HG03460 (cell line): ENCODE measurements at regions not wholly inside any gene's neighbourhood (a gene's known extent, or its start where the extent isn't known, plus 50 kb on each side); places are given as distances from the start of the nearest gene placed in this dataset.

Experiments used
- ATAC-seq: cut with Tn5 transposase; IDR thresholded peaks from one replicate; pipeline ENCODE4 v1.9.1; 2021; ENCODE audit not compliant: unreplicated experiment

DNA sequence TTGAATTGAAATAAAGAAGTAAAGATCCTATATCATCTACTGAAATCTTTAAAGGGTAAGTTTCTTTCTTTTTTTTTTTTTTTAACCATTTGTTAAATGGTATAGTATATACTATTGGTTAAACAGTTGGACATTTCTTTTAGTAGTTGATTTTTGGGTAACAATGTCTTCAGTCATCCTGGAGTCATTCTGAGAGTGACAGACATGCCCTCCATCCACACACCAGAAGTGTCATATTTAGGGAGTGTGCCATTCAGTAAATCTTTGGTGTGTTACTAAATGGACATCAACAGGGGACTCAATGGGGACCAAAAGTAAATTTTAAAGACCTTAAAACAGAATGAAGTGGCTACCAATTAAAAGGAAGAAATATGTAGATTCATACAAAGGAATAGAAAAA, 50.8 kb upstream of the SLC39A10 start:
- no peak for ATAC-seq

DNA sequence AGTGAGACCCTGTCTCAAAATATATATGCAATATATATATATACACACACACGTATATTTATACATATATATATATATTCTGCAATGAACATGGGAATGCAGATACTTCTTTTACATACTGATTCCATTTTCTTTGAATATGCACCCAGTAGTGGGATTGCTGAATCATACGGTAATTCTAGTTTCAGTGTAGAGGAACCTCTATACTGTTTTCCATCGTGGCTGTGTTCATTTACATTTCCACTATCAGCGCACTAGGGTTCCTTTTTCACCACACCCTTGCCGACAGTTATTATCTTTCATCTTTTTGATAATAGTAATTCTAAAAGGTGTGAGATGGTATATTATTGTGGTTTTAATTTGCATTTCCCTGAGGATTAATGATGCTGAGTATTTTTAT, 52.3 kb upstream of the SLC39A10 start:
- ATAC-seq = no peak

DNA sequence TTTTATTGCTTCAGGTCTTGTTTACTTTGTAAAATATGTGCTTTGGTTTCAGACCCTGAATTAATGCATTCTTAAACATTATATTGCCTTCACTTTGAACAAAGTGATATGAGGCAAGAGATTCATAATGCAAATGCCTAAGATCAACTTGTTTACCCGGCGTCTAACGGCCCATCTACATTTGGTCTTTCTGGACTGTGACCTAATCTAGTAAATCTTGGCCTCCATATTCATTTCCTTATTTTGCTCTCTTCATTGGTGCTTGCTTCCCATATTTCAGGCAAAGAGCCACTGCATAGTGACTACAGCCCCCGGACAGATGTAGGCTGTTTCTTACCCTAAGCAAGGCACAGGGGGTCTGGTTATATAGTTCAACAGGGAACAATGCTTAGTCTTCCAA, 53.0 kb upstream of the SLC39A10 start:
- ATAC-seq = no peak

DNA sequence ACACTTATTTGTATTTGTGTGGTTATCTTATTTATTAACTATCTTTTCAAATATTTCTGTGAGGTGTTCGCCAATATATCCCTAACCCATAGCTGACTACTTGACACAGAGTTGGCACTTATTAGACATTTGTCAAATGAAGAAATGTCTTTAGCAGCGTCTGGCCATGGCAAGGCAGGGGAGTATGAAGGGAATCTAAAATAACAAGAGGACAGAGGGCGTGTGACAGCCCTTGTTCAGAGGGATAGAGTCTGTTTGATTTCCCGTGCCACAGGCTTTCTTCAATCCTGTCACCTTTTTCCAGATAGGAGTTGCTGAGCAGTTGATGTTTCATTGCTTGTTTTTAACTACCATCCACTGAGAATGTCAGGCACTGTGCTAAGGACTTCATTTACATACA, 53.6 kb upstream of the SLC39A10 start:
- ATAC-seq = no peak

DNA sequence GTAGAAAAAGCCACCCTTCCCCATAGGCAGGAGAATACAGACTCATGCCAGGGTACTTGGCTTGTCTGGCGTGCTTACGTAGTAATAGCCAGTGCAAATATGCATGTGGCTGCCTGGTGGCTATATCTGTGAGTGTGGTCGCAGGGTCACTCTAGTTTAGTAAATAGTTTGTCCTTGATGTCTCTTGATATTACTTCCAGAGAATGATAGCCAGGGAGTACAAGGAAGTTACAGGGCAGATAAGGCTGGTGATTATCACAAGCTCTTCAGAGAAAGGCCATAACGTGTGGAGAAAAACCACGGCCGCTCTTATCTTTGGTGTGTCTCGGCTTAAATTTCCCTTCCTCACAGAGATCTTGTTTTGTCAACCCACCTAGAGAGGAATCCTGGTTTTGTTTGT, 54.3 kb upstream of the SLC39A10 start:
- ATAC-seq = no peak

DNA sequence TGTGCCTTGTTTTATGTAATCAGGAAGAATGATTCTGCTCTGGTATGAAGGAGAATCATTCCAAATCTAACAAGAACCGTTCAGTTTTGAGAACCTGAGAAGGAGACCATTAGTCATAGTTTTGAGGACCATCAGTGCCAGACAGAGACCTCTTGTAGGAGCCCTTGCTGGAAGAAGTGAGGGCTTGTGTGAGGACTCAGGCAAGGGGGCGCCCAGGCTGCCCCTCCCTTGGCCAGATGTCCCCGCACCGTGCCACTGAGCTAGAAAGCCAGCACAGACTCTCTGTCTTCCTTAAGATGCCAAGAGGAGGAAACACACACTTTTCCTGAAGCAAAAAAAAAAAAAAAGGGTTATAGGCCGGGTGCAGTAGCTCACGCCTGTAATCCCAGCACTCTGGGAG, 55.7 kb upstream of the SLC39A10 start:
- no peak for ATAC-seq

DNA sequence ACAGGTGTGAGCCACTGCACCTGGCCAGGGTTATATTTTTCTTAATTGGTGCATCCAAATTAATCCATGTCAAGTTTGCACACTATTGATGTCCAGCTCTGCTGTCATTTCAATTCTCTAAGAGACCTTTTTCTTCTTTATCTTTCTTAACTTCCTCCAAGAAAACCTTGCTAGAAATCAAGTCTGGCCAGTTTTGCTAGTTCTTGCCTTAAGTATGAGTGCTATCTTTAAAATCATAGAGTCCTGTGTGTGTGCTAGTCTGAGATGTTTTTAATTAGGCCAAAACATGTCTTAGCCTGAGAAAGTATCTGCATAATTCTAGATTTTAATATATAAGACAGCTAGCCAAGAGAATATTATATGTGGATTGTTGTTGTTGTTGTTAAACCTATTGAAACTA, 56.2 kb upstream of the SLC39A10 start:
- no peak for ATAC-seq

DNA sequence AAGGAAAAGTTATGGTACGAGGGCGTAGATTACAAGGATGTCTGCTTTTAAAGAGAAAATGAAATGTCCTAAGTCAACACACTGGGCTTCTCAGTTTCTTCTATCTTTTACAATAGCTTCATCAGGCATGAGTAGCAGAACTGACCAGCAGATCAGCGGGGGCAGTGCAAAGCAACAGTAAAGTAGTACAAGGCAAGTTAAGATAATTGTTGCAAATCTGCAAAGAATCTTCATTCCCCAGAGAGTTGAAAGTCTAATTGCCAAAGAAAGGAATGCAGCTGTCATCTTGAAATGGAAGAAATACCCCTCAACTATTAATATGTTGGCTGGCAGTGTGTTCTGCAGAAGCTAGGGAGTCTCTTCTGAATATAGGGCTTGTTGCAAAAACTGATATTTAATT, 60.2 kb upstream of the SLC39A10 start:
- ATAC-seq = no peak

DNA sequence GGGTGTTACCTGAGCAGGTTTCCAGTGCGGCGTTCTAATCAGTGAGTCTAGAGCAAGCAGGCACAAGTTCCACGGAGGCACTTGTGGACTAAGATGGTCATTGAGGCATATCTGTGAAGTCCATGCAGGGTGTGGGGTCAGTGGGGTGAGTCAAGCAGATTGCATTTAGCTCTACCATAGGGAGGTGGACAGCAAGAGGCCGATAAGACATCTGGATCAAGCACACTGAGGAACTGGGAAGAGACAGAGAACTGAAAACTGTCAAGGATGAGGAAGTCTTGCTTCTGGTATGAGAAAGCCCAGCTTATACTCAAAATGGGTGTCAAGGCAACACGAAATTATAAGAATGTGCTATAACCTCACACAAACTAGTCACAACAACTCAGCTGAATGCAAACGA, 61.2 kb upstream of the SLC39A10 start:
- ATAC-seq = no peak

DNA sequence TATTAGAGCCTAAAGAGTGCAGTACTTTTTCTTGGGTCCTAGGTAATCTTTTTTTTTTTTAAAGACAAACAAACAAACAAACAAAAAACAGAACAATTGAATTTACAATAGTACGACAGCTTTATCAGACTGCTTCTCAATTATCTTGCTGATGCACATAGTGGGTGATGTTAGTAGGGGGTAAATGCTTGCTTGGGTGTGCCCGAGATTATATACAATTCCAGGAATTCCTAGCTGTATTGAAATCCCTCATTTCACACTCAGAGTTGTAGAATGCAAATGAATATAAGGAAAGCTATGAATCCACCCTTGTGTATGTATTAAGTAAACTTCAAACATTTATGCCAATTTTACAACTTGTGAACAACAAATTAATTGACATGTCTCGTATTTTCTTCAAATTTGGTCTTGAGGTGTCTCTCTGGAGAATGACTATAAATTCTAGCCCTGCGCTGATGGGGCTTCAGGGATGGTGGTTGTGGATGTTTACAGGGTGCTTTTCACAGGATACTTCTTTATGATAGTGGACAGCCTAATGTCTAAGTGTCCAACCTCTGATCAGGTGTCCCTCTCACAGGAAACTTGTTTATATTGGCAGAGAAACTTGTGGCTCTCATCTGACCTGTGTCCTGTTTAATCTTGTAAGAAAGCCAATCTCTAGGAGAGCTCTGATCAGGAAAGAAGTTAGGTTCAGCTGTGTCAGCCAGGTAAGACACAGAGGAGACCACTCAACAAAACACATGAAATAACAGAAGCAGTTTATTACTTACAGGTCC, 61.9 kb upstream of the SLC39A10 start:
- ATAC-seq = no peak

DNA sequence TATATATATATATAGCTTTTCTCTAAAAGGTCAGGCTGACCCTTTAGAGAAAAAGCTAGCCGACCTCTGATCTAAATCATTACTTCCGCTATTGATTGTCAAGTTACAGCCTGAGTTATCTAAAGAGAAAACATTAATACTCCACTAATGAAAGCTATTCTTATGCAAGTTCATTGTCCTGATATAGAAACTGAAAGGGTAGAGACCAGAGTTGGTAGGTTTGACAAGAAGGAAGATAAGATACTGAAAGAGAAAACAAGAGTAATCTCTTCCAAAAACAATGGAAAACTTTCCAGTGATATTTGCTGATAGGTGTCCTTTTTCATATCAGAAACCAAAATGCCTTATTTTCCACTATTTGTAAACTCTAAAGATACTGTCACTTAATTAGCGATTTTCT, 62.8 kb upstream of the SLC39A10 start:
- peak; percentile 47 for ATAC-seq

DNA sequence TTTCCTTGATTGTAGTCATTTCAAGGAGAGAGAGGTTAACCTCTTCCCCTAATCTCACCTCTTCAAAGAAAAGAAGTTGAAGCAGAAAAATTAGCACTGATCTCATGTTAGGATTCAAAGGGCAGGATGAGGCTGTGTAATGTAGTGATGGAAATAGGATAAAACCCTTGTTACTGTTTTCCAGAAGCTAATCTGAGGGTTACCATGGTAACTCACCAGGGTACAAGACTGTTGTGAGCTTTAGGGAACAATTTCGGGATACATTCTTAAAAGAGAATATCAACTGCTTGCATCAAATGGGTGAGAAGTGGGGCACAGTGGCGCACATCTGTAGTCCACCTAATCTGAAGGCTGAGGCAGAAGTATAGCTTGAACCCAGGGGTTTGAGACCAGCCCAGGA, 64.9 kb upstream of the SLC39A10 start:
- no peak for ATAC-seq

DNA sequence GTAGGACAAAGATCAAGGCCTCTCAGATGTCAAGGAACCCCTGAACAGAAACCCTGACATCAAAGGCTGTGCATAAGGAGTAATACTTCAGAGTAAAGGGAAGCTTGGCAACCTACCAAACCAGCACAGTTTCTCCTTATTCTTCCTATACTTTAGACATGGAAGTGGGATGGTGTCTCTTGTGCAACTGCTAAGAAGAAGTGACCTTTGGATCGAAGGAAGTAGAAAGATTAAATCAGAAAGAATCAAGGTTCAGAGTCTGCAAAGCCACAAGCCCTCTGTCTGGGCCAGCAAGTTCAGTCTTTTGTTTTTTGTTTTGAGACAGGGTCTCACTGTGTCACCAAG, 66.2 kb upstream of the SLC39A10 start:
- no peak for ATAC-seq

DNA sequence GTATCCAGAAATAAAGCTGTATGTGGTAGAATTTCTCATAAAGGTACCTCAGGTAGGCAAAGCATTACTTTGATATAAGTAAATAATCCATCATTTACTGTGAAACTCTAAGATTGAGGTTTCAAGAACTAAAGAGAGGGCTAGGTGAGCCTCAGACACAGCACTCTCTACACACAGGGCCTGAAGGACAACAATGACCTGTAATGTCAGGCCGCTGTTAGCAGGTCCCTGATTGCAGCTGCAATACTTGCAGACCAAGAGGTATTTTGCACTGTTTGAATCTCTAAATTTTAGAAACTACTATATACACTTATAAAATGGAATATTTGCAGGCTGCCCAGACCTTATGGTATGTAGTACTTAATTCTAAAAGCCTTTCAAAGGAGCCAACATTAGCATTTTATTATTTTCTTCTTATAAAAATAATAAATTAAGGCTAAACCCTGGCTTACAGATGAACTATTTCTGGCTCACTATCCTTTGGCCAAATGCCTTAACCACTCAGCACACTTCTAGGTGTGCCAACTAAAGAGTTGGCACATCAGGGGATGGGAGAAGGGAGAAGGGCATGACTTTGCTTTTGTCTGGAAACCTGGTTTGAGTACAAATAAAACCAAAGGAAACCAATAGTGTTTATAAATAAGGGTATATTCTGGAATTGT, 66.7 kb upstream of the SLC39A10 start:
- no peak for ATAC-seq

DNA sequence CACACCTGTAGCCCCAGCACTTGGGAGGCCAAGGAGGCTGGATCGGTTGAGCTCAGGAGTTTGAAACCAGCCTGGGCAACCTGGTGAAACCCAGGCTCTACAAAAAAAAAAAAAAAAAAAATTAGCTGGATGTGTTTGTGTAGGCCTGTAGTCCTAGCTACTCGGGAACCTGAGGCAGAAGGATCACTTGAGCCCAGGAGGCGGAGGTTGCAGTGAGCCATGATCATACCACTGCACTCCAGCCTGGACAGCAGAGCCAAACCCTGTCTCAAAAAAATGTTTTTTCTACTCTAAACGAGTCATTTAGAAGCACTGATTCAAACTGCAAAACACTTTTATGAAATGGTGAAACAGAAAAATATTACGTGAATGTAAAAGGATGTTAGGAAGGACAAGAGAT, 69.1 kb upstream of the SLC39A10 start:
- no peak for ATAC-seq

DNA sequence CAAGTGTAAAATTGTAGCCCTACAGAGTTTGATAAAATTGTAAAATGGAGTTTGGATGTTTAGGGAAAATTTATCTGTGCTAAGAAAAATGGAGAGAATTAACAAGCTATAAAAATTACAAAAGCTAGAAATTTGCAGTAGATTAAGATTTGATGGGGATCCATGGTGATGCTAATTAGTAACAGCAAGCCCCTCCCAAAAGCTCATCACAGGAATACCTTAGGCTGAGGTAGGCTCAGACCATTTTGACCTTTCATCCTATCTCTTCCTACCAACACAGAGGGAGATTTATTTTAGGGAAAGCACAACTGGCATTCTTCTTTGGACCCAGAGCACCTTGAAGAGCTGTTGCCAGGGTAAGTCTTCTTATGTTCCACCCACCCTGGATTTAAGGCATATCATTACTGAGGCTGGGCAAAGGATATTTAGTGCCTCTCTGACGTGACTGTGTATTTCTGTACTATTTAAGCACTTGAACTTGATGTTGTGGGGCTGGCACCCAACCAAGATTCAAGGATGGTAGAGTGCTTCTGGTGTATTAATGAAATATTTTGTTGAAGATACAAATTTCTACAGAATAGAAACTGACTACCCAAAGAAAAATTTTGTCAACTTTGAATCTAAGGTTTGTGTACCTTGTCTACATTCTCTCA, 70.8 kb upstream of the SLC39A10 start:
- ATAC-seq = no peak

DNA sequence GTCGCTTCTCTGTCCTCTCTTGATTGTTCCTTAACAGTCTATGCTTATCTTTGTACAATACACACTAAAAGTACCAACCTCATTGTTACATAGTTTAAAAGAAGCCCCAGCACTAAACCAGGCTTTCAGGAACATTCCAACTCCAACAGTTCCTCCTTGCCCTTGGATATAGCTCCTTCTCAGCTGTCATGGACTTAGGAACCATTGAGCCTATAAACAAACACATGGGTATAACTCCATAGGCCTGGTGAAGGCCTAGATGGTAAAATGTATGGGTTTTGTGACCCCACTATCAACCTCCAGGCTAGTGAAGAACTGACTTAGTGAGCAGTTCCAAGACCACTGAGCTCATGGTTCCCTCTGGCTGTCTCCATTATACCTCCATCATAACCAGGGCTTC, 74.8 kb upstream of the SLC39A10 start:
- no peak for ATAC-seq

DNA sequence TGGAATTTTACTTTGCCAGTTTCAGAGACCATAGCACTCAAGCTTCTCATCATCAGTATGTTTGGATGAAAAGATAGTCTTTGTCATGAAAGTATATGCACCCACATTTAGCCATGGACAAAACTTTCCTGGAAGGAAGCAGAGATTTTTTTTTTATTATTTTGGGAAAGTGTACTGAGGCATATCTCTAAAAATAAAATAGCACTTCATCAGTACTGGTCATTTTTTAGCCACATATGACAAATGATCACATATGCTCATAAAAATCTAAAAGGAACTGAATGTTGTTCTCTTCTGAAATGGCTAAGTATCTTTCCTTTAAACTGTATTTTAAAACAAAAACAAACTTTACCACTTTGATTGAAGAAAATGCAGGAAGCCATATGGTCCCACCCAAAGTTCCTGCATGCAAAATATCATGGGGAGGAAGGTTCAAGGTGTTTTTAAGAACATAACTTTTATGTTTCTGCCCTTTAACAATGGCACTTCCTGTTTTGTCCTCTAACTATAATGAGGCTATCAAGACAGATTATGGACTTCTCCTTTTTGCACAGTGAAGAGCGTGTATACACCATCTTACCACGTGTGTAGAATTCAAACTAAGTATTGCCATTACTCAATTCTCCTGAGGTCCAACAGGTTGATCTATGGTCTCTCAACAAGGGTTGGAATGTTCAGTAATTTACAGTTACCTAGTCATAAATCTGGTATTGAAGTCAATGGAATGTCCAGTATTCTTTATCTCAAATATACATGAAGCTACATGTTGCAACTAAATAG, 77.1 kb upstream of the SLC39A10 start:
- peak; percentile 50 for ATAC-seq

DNA sequence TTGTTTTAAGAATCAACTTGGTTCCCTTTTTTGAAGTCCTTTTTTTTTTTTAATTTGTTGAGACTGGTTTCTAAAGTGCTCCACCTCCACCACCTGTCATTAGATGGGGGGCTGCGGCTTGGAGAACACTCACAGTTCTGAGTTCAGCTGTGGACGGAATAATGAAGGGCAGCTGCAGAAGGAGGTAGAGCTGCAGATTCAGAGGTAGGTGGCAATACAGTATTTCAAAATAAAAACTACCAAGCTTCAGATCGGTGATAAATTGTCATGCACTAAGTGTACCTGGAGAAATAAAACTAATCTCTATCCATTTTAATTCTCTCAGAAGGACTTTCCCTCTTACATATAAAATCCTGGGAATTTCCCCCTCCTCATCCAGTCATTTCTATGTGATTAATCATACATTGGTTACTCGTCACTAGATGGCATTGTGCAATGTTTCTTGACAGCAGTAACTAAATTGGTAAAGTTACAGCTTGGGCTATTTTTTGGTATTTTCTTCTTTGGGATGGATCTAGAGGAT, 81.1 kb upstream of the SLC39A10 start:
- ATAC-seq = peak; percentile 59

DNA sequence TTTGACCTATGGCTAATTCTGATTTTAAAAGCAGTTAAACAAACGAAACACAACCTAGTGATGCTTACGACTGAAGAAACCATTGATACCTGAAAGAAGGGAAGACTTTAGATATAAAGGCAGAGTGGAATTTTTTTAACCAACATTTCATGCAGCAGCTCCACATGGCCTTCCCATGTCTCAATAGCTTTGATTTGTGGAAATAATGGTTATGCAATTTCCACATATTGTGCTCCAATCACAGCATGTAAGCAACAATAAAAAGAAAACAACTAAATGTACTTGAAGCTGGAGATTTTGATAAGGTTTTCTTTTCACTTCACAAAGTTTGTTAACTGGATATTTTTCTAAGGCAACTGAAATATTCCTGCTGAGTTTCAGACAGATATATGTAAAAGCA, 82.0 kb upstream of the SLC39A10 start:
- no peak for ATAC-seq

DNA sequence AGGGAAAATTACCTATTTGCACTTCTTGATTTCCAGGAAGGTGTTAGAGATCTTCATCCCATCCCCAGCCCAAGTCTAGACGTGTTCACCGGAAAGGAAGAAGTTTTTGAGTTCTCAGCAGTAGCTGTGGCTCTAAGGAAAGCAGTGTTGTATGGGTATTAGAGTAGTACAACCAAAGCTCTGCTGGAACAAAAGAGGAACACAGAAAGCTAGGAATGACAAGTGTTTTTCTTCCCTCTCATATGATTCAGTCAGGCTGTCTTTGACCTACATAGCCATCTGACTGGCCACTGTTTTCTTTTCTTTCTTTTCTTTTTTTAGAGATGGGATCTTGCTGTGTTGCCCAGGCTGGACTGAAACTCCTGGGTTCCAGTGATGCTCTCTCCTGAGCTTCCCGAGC, 82.7 kb upstream of the SLC39A10 start:
- ATAC-seq = no peak
